Natural killer cell (primary cell): ENCODE measurements at regions not wholly inside any gene's neighbourhood (a gene's known extent, or its start where the extent isn't known, plus 50 kb on each side); places are given as distances from the start of the nearest gene placed in this dataset.
"Not testable (repeated sequence)": the region's sequence is repeated elsewhere in the genome, so short reads cannot be mapped to it uniquely, and the experiment has no call there.

ENCODE experiments used
- ATAC-seq, 3 donors: fragments of 150-1000 bp in 2 of 3; fragments of 200-7000 bp in 1 of 3; cut with Tn5 transposase; 1 replicate in 1 of 3; 2 replicates in 2 of 3; pipeline ENCODE4 v1.10.0; 2021; ENCODE audit warnings: mild to moderate bottlenecking in 2 of 3, moderate library complexity in 2 of 3
- DNase-seq, 2 donors: peaks; one replicate each; pipeline versions ENCODE4 v3.0.0 to v3.0.0-alpha.2; 2013 to 2021; ENCODE audit warnings: mixed read lengths in 1 of 2
- H3K27ac ChIP-seq: one replicate; pipeline ENCODE4 v1.5.1; 2013; ENCODE audit warnings: mild to moderate bottlenecking, low read length
- H3K27me3 ChIP-seq: one replicate; pipeline ENCODE4 v1.6.1; 2013; ENCODE audit warnings: low read length; ENCODE audit not compliant: control insufficient read depth, insufficient read depth
- H3K36me3 ChIP-seq: one replicate; pipeline ENCODE4 v1.6.1; 2013; ENCODE audit warnings: low read length; ENCODE audit not compliant: control insufficient read depth, insufficient read depth
- H3K4me1 ChIP-seq: one replicate; pipeline ENCODE4 v1.6.1; 2013; ENCODE audit warnings: low read length; ENCODE audit not compliant: control insufficient read depth, insufficient read depth
- H3K4me3 ChIP-seq: one replicate; pipeline ENCODE4 v1.5.1; 2013; ENCODE audit warnings: low read length
- H3K9me3 ChIP-seq: one replicate; pipeline ENCODE4 v1.6.1; 2013; ENCODE audit warnings: low read length; ENCODE audit not compliant: control insufficient read depth, insufficient read depth
- H3K27ac Mint-ChIP-seq, 2 donors: one replicate each; pipeline ENCODE4 v1.8.0; 2022; ENCODE audit warnings: mild to moderate bottlenecking in 2 of 2, mixed read lengths in 2 of 2, moderate library complexity in 1 of 2
- H3K27me3 Mint-ChIP-seq, 2 donors: one replicate each; pipeline ENCODE4 v1.8.0; 2022; ENCODE audit warnings: low read depth in 2 of 2, mixed read lengths in 2 of 2
- H3K36me3 Mint-ChIP-seq: one replicate; pipeline ENCODE4 v1.8.0; 2022; ENCODE audit warnings: mixed read lengths
- H3K4me1 Mint-ChIP-seq, 2 donors: one replicate each; pipeline ENCODE4 v1.8.0; 2022; ENCODE audit warnings: mixed read lengths in 2 of 2
- H3K4me3 Mint-ChIP-seq: one replicate; pipeline ENCODE4 v1.8.0; 2022; ENCODE audit warnings: mild to moderate bottlenecking, moderate library complexity, mixed read lengths
- H3K9me3 Mint-ChIP-seq, 2 donors: one replicate each; pipeline ENCODE4 v1.8.0; 2022; ENCODE audit warnings: mixed read lengths in 2 of 2
- CTCF ChIP-seq: fragments of 200-600 bp; IDR thresholded peaks from one replicate; pipeline ENCODE4 v1.8.0; 2022; ENCODE audit warnings: antibody characterized with exemption
- WGBS: methylation state at CpG from one replicate; pipeline ENCODE4 v1.1.7; 2013; ENCODE audit warnings: missing lambda C conversion rate; ENCODE audit not compliant: insufficient coverage; 5-methylcytosine and 5-hydroxymethylcytosine counted together
- intact Hi-C: fragments of 100-400 bp; cut with micrococcal nuclease; formaldehyde crosslinking; loops from one replicate; pipeline ENCODE4 v1.14.2; 2022

- no peaks in the 10 kb centered on the region for H3K36me3 ChIP-seq
- no peaks in the 10 kb centered on the region for H3K27me3 ChIP-seq
- Mint-ChIP-seq H3K9me3 (no peaks in the 10 kb centered on the region), H3K36me3 (no peaks in the 10 kb centered on the region), H3K4me1 (no peaks in the 10 kb centered on the region), H3K27me3 (peaks cover 8 to 24% of the 10 kb centered on the region in 2 donors), H3K4me3 (no peak overlapping the region), H3K27ac (no peak overlapping the region)
- TF ChIP-seq CTCF, result no peak
- no peak overlapping the region for H3K4me3 ChIP-seq
- H3K27ac ChIP-seq, result no peak overlapping the region
- intact Hi-C loops, result no loop called here
- H3K4me1 ChIP-seq, result no peaks in the 10 kb centered on the region
- H3K9me3 ChIP-seq, result no peaks in the 10 kb centered on the region
- 87% methylated on average over 8 of the region's 8 CpGs for WGBS
- DNase-seq (no peak), ATAC-seq (no peak)
These were observed 121.0 kb downstream of the COPRS start for GRCh38 chr17:31738067-31738466.

GRCh38 chr17:31736855-31737625, 122.0 kb downstream of the COPRS start:
- Histone ChIP-seq H3K9me3 (no peaks in the 10 kb centered on the region), H3K27ac (no peak overlapping the region), H3K4me3 (no peak overlapping the region), H3K4me1 (no peaks in the 10 kb centered on the region), H3K27me3 (no peaks in the 10 kb centered on the region), H3K36me3 (no peaks in the 10 kb centered on the region)
- Mint-ChIP-seq H3K9me3 (no peaks in the 10 kb centered on the region), H3K4me3 (no peak overlapping the region), H3K36me3 (no peaks in the 10 kb centered on the region), H3K27me3 (peaks cover 3 to 20% of the 10 kb centered on the region in 2 donors), H3K27ac (no peak overlapping the region), H3K4me1 (no peaks in the 10 kb centered on the region)
- ATAC-seq, result no peak
- 94% methylated on average over 4 of the region's 5 CpGs for WGBS
- no peak for DNase-seq
- no peak for TF ChIP-seq CTCF
- intact Hi-C loops, result no loop called here

GRCh38 chr17:31733326-31733725, 125.7 kb downstream of the COPRS start:
- no peak for TF ChIP-seq CTCF
- Histone ChIP-seq H3K36me3 (no peaks in the 10 kb centered on the region), H3K9me3 (no peaks in the 10 kb centered on the region), H3K4me3 (no peak overlapping the region), H3K27me3 (no peaks in the 10 kb centered on the region), H3K27ac (no peak overlapping the region), H3K4me1 (no peaks in the 10 kb centered on the region)
- no peak for ATAC-seq
- Mint-ChIP-seq H3K4me1 (no peaks in the 10 kb centered on the region), H3K9me3 (no peaks in the 10 kb centered on the region), H3K4me3 (no peak overlapping the region), H3K27me3 (peaks cover 1 to 7% of the 10 kb centered on the region in 2 donors), H3K36me3 (no peaks in the 10 kb centered on the region), H3K27ac (no peak overlapping the region)
- WGBS, result 90% methylated on average over 7 of the region's 7 CpGs
- no peak for DNase-seq
- intact Hi-C loops, result no loop called here

GRCh38 chr17:31731585-31732154, 127.4 kb downstream of the COPRS start:
- H3K4me3 Mint-ChIP-seq, H3K4me1 ChIP-seq, H3K27ac Mint-ChIP-seq, intact Hi-C loops, H3K9me3 ChIP-seq, H3K36me3 Mint-ChIP-seq, H3K27me3 Mint-ChIP-seq, DNase-seq, ATAC-seq, H3K4me3 ChIP-seq, H3K4me1 Mint-ChIP-seq, H3K27me3 ChIP-seq, H3K27ac ChIP-seq, H3K36me3 ChIP-seq, H3K9me3 Mint-ChIP-seq: not testable (repeated sequence)
- WGBS, result 95% methylated on average over 5 of the region's 5 CpGs
